ENCODE measurements at regions not wholly inside any gene's neighbourhood (a gene's known extent, or its start where the extent isn't known, plus 50 kb on each side); places are given as distances from the start of the nearest gene placed in this dataset.

- TF ChIP-seq ZBTB7A (tag by site-specific recombination; IDR thresholded peaks at IDR 0.05; ENCODE audit: low read depth) (no peak), ZFP69B (tag by site-specific recombination; IDR thresholded peaks at IDR 0.05) (no peak), ZNF549 (tag by site-specific recombination; IDR thresholded peaks at IDR 0.05) (no peak), CTCF (tag by site-specific recombination; IDR thresholded peaks at IDR 0.05) (no peak), HOXC10 (CRISPR knock-in tag; IDR thresholded peaks at IDR 0.05) (no peak), YY1 (tag by site-specific recombination; IDR thresholded peaks at IDR 0.05) (no peak), ZFP3 (tag by site-specific recombination; IDR thresholded peaks at IDR 0.05; ENCODE audit: low read depth) (no peak), ZNF174 (tag by site-specific recombination; IDR thresholded peaks at IDR 0.05) (no peak)
Measured at GRCh38 chrX:84932814-84933213, 70.9 kb upstream of the APOOL start.
